Endothelial cell of umbilical vein (primary cell): ENCODE measurements at regions not wholly inside any gene's neighbourhood (a gene's known extent, or its start where the extent isn't known, plus 50 kb on each side); places are given as distances from the start of the nearest gene placed in this dataset.

Experiments
- BruUV-seq: library from RNA; stranded (reverse); fragments of 400-500 nt; replicated peaks from 2 replicates; lab custom pipeline; 2021; lab: Mats Ljungman, UMichigan
- CTCF ChIA-PET: fragments of 300-600, 350-600 bp; sonication (Branson Sonifier 250); formaldehyde crosslinking; loops from one replicate; lab custom pipeline; 2021; ENCODE audit warnings: antibody characterized with exemption, inconsistent platforms; lab: Charles Lee
- POLR2A ChIA-PET: fragments of 300-600, 350-600 bp; sonication (Branson Sonifier 250); formaldehyde crosslinking; loops from one replicate; lab custom pipeline; 2021; ENCODE audit warnings: antibody characterized with exemption, inconsistent platforms; lab: Charles Lee
- DNase-seq: peaks from one replicate; pipeline ENCODE4 v3.0.0-alpha.2; 2011; ENCODE audit warnings: low read depth, low spot score
- FAIRE-seq: peaks from 2 replicates; lab custom pipeline; 2011; peaks lifted over from hg19 to GRCh38; lab: Jason Lieb, UNC
- H2AFZ ChIP-seq: 2 replicates; pipeline ENCODE4 v1.6.0; 2012; ENCODE audit warnings: low read depth, low read length, control low read depth, inconsistent platforms
- H3K27ac ChIP-seq: 2 replicates; pipeline ENCODE4 v1.5.1; 2011; ENCODE audit warnings: low read depth, mild to moderate bottlenecking, control low read depth, low read length, moderate library complexity; ENCODE audit not compliant: insufficient read depth
- H3K27me3 ChIP-seq, 2 experiments: 2 replicates each; pipeline versions ENCODE4 v1.6.0 to v1.6.1; 2011; ENCODE audit warnings: low read length in 2 of 2, mixed read lengths in 1 of 2; ENCODE audit not compliant: control insufficient read depth in 2 of 2, insufficient read depth in 2 of 2
- H3K36me3 ChIP-seq, 2 experiments: 2 replicates in 1 of 2; 3 replicates in 1 of 2; pipeline ENCODE4 v1.5.1; 2011; ENCODE audit warnings: low read length in 2 of 2, mild to moderate bottlenecking in 1 of 2, moderate library complexity in 1 of 2; ENCODE audit not compliant: control insufficient read depth in 2 of 2, insufficient read depth in 2 of 2; ENCODE audit errors: extremely low read depth in 1 of 2
- H3K4me1 ChIP-seq: 3 replicates; pipeline ENCODE4 v1.5.1; 2011; ENCODE audit warnings: mild to moderate bottlenecking, low read length; ENCODE audit not compliant: control insufficient read depth, insufficient read depth; ENCODE audit errors: extremely low read depth
- H3K4me2 ChIP-seq: 2 replicates; pipeline ENCODE4 v1.6.1; 2011; ENCODE audit warnings: low read length, control low read depth, mixed read lengths; ENCODE audit not compliant: insufficient read depth
- H3K4me3 ChIP-seq, 3 experiments: fragments of 200-600 bp in 1 of 3; sonication (generic), shearing (Covaris generic) in 1 of 3; replicated peaks in 1 of 3; 2 replicates each; pipeline ENCODE4 v1.5.1; 2011 to 2016; ENCODE audit warnings: control low read depth in 3 of 3, low read length in 3 of 3, mild to moderate bottlenecking in 2 of 3, inconsistent platforms in 1 of 3, low read depth in 1 of 3, moderate library complexity in 1 of 3; ENCODE audit not compliant: insufficient read depth in 1 of 3
- H3K79me2 ChIP-seq: 2 replicates; pipeline ENCODE4 v1.6.0; 2012; ENCODE audit warnings: low read length, inconsistent platforms; ENCODE audit not compliant: control insufficient read depth, insufficient read depth
- H3K9ac ChIP-seq: replicated peaks from 2 replicates; pipeline ENCODE3; 2011; ENCODE audit warnings: low read length, control low read depth; ENCODE audit not compliant: insufficient read depth; ENCODE audit errors: extremely low read depth
- H3K9me1 ChIP-seq: replicated peaks from 3 replicates; pipeline ENCODE4 v1.6.0; 2011; ENCODE audit warnings: mild to moderate bottlenecking, low read length; ENCODE audit not compliant: control insufficient read depth, insufficient read depth; ENCODE audit errors: extremely low read depth
- H3K9me3 ChIP-seq: replicated peaks from 2 replicates; pipeline ENCODE4 v1.5.1; 2012; ENCODE audit warnings: low read length, inconsistent platforms; ENCODE audit not compliant: control insufficient read depth, insufficient read depth
- H4K20me1 ChIP-seq: replicated peaks from 2 replicates; pipeline ENCODE3; 2011; ENCODE audit warnings: mild to moderate bottlenecking, low read length; ENCODE audit not compliant: control insufficient read depth, insufficient read depth; ENCODE audit errors: extremely low read depth
- EZH2 ChIP-seq: IDR thresholded peaks from 2 replicates; pipeline ENCODE4 v1.6.1; 2012; ENCODE audit warnings: borderline replicate concordance, low read depth, mild to moderate bottlenecking, moderate library complexity, low read length, inconsistent platforms; ENCODE audit not compliant: severe bottlenecking
- FOS ChIP-seq: IDR thresholded peaks from 2 replicates; pipeline ENCODE4 v1.6.1; 2011; ENCODE audit warnings: mild to moderate bottlenecking, low read length, moderate library complexity, borderline replicate concordance; ENCODE audit not compliant: insufficient read depth
- GATA2 ChIP-seq: IDR thresholded peaks from 2 replicates; pipeline ENCODE4 v1.7.0; 2011; ENCODE audit warnings: low read depth, mild to moderate bottlenecking, moderate library complexity, mixed read lengths, low read length; ENCODE audit not compliant: insufficient read length, insufficient read depth
- JUN ChIP-seq: IDR thresholded peaks from 2 replicates; pipeline ENCODE4 v1.6.1; 2011; ENCODE audit warnings: borderline replicate concordance, low read depth; ENCODE audit not compliant: insufficient read length, insufficient read depth
- MAX ChIP-seq: IDR thresholded peaks from 2 replicates; pipeline ENCODE4 v1.6.1; 2011; ENCODE audit not compliant: insufficient read depth, insufficient read length
- MYC ChIP-seq: IDR thresholded peaks from one replicate; pipeline ENCODE4 v1.6.1; 2011; ENCODE audit warnings: mild to moderate bottlenecking, low read depth, low read length
- POLR2A ChIP-seq: IDR thresholded peaks from 2 replicates; pipeline ENCODE4 v1.6.1; 2012; ENCODE audit warnings: low read depth, mild to moderate bottlenecking, control low read depth, low read length
- POLR2AphosphoS5 ChIP-seq: IDR thresholded peaks from 2 replicates; pipeline ENCODE4 v1.6.1; 2012; ENCODE audit warnings: low read depth, mild to moderate bottlenecking, control low read depth, low read length, moderate library complexity; ENCODE audit not compliant: insufficient read depth
- dilution Hi-C: fragments of 300-500 bp; cut with MboI; formaldehyde crosslinking; loops from one replicate; pipeline ENCODE4 v1.15.0; 2019; ENCODE audit warnings: low sequenced_read_pairs; ENCODE audit not compliant: extremely low pct_ligation_motif_present
- intact Hi-C: fragments of 100-400 bp; cut with micrococcal nuclease; formaldehyde crosslinking; loops from one replicate; pipeline ENCODE4 v1.10.0; 2022
- TF ChIP-seq, protein P1 (sequence below), 2 donors: IDR thresholded peaks; 1 replicate in 1 of 2; 2 replicates in 1 of 2; pipeline ENCODE4 v1.5.1; 2011; ENCODE audit warnings: low read length in 2 of 2, mild to moderate bottlenecking in 2 of 2, moderate library complexity in 2 of 2, control low read depth in 1 of 2, inconsistent platforms in 1 of 2, low read depth in 1 of 2; ENCODE audit not compliant: insufficient read depth in 1 of 2; ENCODE audit errors: extremely low read depth in 1 of 2

DNA sequence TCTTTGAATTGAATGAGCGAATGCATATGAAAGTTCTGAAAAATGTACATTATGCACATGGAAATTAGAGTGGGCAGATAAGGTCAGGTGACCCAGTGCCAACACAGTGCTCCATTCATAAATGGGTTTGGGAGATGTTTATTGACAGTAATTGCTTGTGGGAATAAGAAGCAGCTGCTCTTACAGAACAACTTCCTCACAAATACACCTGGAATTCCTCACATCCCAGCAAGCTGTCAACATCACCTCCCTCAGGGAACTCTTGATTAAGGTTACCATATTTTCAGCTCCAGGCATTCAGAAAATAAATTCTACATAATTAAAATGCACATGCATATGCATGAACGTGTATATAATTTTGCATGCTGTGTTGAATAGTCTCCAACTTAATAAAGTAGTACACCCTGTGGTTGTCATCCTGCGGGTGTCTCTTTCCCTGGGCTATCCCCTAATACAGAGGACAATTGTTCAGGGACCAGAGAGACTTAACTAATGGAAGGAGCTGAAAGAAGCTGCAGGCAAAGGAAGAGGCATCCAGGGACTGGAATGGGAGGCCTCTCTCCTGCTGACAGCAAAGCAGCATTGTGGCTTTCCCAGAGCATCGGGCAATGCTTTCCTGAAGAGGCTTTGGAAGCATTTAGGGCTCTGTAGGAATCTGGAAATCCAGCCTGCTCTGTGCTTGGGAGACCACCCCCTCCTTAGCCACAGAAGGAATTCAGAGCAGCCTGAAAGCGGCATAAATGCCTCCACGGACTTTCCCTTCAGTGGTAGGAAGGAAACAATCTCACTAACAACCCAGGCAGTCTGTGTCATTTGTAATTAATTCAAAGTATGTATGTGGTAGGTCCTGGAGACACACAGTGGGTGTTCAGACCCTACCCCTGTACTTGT is 55.2 kb upstream of the GNG12 start:
- BruUV-seq = no TSS peak
- no peak overlapping the region for H3K4me2 ChIP-seq
- dilution Hi-C loops = no loop called here

DNA sequence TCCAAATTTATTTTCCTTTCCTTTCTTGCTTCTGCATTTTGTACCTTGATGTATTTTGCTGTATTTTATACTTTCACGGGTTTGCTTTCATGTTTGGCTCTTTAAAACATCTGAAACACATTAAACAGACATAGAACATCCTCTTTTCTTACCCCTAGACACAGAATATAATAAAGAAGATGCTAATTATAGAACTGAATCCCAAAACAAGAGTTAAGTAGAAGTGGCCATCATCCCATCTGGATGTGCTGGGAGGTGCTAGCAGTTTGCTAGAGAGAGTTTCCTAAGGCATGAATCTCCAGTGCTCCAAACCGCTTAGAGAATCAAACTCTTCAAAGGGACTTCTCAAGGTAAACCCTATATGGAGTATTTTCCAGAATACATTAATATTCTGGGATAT is 53.9 kb upstream of the GNG12 start:
- Histone ChIP-seq H3K9ac (no peak overlapping the region), H3K4me2 (no peak overlapping the region), H2AFZ (no peak overlapping the region), H3K36me3 (no peaks in the 10 kb centered on the region), H4K20me1 (no peaks in the 10 kb centered on the region), H3K27ac (no peak overlapping the region), H3K79me2 (no peaks in the 10 kb centered on the region), H3K4me3 (no peak overlapping the region), H3K9me1 (no peaks in the 10 kb centered on the region), H3K4me1 (peaks cover 33% of the 10 kb centered on the region), H3K27me3 (no peaks in the 10 kb centered on the region), H3K9me3 (no peaks in the 10 kb centered on the region)
- intact Hi-C loops (no loop called here), dilution Hi-C loops (no loop called here)
- ChIA-PET POLR2A (no interaction called here), CTCF (no interaction called here)
- no peak for DNase-seq
- TF ChIP-seq MYC = no peak
- TF ChIP-seq, protein P1, sequence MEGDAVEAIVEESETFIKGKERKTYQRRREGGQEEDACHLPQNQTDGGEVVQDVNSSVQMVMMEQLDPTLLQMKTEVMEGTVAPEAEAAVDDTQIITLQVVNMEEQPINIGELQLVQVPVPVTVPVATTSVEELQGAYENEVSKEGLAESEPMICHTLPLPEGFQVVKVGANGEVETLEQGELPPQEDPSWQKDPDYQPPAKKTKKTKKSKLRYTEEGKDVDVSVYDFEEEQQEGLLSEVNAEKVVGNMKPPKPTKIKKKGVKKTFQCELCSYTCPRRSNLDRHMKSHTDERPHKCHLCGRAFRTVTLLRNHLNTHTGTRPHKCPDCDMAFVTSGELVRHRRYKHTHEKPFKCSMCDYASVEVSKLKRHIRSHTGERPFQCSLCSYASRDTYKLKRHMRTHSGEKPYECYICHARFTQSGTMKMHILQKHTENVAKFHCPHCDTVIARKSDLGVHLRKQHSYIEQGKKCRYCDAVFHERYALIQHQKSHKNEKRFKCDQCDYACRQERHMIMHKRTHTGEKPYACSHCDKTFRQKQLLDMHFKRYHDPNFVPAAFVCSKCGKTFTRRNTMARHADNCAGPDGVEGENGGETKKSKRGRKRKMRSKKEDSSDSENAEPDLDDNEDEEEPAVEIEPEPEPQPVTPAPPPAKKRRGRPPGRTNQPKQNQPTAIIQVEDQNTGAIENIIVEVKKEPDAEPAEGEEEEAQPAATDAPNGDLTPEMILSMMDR (IDR thresholded peaks at IDR 0.05; ENCODE audit: extremely low read depth in 1 of 2, insufficient read depth in 1 of 2, low read depth in 1 of 2, low read length in 2 of 2) = no peak
- no peak for TF ChIP-seq EZH2
- no peak for TF ChIP-seq POLR2AphosphoS5
- TF ChIP-seq FOS = no peak
- no peak for TF ChIP-seq MAX
- no peak for TF ChIP-seq JUN
- TF ChIP-seq POLR2A = no peak
- TF ChIP-seq GATA2 = no peak
- no peak for FAIRE-seq
- BruUV-seq = no TSS peak

More for the DNA sequence above, 55.2 kb upstream of the GNG12 start:
- H2AFZ ChIP-seq = peak overlapping the region; percentile 24
- ChIA-PET POLR2A (no interaction called here), CTCF (interaction anchor here (1.2 to 3.2 kb wide), 2 partner anchors 8 to 122 kb away, joined by 3 to 12 read pairs; no protein-coding TSS in a partner anchor)
- no peak overlapping the region for H3K4me3 ChIP-seq
- DNase-seq = peak; percentile 46
- H3K9me1 ChIP-seq = no peaks in the 10 kb centered on the region
- intact Hi-C loops = no loop called here
- H3K36me3 ChIP-seq = no peaks in the 10 kb centered on the region
- H3K27ac ChIP-seq = peak overlapping the region; percentile 42
- peaks cover 30% of the 10 kb centered on the region for H3K4me1 ChIP-seq
- TF ChIP-seq JUN (no peak), EZH2 (no peak), FOS (no peak), GATA2 (no peak)
- no peaks in the 10 kb centered on the region for H3K27me3 ChIP-seq
- H4K20me1 ChIP-seq = no peaks in the 10 kb centered on the region
- no peak overlapping the region for H3K9ac ChIP-seq
- H3K9me3 ChIP-seq = no peaks in the 10 kb centered on the region
- FAIRE-seq = peak; percentile 57
- H3K79me2 ChIP-seq = no peaks in the 10 kb centered on the region
